ENCODE measurements at regions not wholly inside any gene's neighbourhood (a gene's known extent, or its start where the extent isn't known, plus 50 kb on each side); places are given as distances from the start of the nearest gene placed in this dataset.

- H3K27me3 Mint-ChIP-seq (ENCODE audit: low read depth): no peaks in the 10 kb centered on the region
- no peak overlapping the region for H3K27ac Mint-ChIP-seq
- no peak for ATAC-seq
- TF ChIP-seq NFE2L1 (CRISPR knock-in tag; IDR thresholded peaks at IDR 0.05) (no peak), GABPB1 (CRISPR knock-in tag; IDR thresholded peaks at IDR 0.05) (peak; percentile 81)
- ChIA-PET POLR2A (no interaction called here), CTCF (no interaction called here)
- H3K9me3 Mint-ChIP-seq: no peaks in the 10 kb centered on the region; the same call in 1 of the 2 replicates
- H3K36me3 Mint-ChIP-seq: no peaks in the 10 kb centered on the region
- no peak overlapping the region for H3K4me3 Mint-ChIP-seq
- peaks cover 10% of the 10 kb centered on the region for H3K4me1 Mint-ChIP-seq
- no peak for DNase-seq (ENCODE audit: low spot score)
Measured at GRCh38 chr17:62188713-62189112, 123.6 kb upstream of the MED13 start.

- Mint-ChIP-seq H3K27ac (no peak overlapping the region), H3K4me1 (peaks cover 10% of the 10 kb centered on the region), H3K27me3 (ENCODE audit: low read depth) (no peaks in the 10 kb centered on the region), H3K4me3 (no peak overlapping the region), H3K9me3 (no peaks in the 10 kb centered on the region; the same call in 1 of the 2 replicates), H3K36me3 (no peaks in the 10 kb centered on the region)
- ATAC-seq (no peak), DNase-seq (ENCODE audit: low spot score) (no peak)
- TF ChIP-seq ZBTB21 (CRISPR knock-in tag; IDR thresholded peaks at IDR 0.05; ENCODE audit: borderline replicate concordance) (no peak), MYBL2 (CRISPR knock-in tag; IDR thresholded peaks at IDR 0.05) (no peak), TEAD4 (CRISPR knock-in tag; IDR thresholded peaks at IDR 0.05) (no peak), KAT7 (CRISPR knock-in tag; IDR thresholded peaks at IDR 0.05; ENCODE audit: borderline replicate concordance) (no peak), MXD4 (CRISPR knock-in tag; IDR thresholded peaks at IDR 0.05; ENCODE audit: borderline replicate concordance) (no peak), ZNF121 (CRISPR knock-in tag; IDR thresholded peaks at IDR 0.05) (no peak), E2F1 (CRISPR knock-in tag; IDR thresholded peaks at IDR 0.05) (no peak), CREM (CRISPR knock-in tag; IDR thresholded peaks at IDR 0.05) (no peak), ELF4 (CRISPR knock-in tag; IDR thresholded peaks at IDR 0.05; ENCODE audit: low read depth) (no peak), ZSCAN18 (CRISPR knock-in tag; IDR thresholded peaks at IDR 0.05) (no peak), GRHL2 (CRISPR knock-in tag; IDR thresholded peaks at IDR 0.05; ENCODE audit: insufficient replicate concordance, severe bottlenecking) (no peak), NR3C1 (CRISPR knock-in tag; conservative IDR thresholded peaks at IDR 0.05; ENCODE audit: low read depth) (no peak), USF2 (CRISPR knock-in tag; IDR thresholded peaks at IDR 0.05) (no peak), GABPB1 (CRISPR knock-in tag; IDR thresholded peaks at IDR 0.05) (no peak), JUN (CRISPR knock-in tag; IDR thresholded peaks at IDR 0.05) (no peak)
- TF ChIP-seq, protein P1, sequence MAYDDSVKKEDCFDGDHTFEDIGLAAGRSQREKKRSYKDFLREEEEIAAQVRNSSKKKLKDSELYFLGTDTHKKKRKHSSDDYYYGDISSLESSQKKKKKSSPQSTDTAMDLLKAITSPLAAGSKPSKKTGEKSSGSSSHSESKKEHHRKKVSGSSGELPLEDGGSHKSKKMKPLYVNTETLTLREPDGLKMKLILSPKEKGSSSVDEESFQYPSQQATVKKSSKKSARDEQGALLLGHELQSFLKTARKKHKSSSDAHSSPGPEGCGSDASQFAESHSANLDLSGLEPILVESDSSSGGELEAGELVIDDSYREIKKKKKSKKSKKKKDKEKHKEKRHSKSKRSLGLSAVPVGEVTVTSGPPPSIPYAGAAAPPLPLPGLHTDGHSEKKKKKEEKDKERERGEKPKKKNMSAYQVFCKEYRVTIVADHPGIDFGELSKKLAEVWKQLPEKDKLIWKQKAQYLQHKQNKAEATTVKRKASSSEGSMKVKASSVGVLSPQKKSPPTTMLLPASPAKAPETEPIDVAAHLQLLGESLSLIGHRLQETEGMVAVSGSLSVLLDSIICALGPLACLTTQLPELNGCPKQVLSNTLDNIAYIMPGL (CRISPR knock-in tag; IDR thresholded peaks at IDR 0.05): no peak
- TF ChIP-seq, protein P2, sequence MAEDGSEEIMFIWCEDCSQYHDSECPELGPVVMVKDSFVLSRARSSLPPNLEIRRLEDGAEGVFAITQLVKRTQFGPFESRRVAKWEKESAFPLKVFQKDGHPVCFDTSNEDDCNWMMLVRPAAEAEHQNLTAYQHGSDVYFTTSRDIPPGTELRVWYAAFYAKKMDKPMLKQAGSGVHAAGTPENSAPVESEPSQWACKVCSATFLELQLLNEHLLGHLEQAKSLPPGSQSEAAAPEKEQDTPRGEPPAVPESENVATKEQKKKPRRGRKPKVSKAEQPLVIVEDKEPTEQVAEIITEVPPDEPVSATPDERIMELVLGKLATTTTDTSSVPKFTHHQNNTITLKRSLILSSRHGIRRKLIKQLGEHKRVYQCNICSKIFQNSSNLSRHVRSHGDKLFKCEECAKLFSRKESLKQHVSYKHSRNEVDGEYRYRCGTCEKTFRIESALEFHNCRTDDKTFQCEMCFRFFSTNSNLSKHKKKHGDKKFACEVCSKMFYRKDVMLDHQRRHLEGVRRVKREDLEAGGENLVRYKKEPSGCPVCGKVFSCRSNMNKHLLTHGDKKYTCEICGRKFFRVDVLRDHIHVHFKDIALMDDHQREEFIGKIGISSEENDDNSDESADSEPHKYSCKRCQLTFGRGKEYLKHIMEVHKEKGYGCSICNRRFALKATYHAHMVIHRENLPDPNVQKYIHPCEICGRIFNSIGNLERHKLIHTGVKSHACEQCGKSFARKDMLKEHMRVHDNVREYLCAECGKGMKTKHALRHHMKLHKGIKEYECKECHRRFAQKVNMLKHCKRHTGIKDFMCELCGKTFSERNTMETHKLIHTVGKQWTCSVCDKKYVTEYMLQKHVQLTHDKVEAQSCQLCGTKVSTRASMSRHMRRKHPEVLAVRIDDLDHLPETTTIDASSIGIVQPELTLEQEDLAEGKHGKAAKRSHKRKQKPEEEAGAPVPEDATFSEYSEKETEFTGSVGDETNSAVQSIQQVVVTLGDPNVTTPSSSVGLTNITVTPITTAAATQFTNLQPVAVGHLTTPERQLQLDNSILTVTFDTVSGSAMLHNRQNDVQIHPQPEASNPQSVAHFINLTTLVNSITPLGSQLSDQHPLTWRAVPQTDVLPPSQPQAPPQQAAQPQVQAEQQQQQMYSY (CRISPR knock-in tag; IDR thresholded peaks at IDR 0.05): no peak
- TF ChIP-seq, protein P3, sequence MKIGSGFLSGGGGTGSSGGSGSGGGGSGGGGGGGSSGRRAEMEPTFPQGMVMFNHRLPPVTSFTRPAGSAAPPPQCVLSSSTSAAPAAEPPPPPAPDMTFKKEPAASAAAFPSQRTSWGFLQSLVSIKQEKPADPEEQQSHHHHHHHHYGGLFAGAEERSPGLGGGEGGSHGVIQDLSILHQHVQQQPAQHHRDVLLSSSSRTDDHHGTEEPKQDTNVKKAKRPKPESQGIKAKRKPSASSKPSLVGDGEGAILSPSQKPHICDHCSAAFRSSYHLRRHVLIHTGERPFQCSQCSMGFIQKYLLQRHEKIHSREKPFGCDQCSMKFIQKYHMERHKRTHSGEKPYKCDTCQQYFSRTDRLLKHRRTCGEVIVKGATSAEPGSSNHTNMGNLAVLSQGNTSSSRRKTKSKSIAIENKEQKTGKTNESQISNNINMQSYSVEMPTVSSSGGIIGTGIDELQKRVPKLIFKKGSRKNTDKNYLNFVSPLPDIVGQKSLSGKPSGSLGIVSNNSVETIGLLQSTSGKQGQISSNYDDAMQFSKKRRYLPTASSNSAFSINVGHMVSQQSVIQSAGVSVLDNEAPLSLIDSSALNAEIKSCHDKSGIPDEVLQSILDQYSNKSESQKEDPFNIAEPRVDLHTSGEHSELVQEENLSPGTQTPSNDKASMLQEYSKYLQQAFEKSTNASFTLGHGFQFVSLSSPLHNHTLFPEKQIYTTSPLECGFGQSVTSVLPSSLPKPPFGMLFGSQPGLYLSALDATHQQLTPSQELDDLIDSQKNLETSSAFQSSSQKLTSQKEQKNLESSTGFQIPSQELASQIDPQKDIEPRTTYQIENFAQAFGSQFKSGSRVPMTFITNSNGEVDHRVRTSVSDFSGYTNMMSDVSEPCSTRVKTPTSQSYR (CRISPR knock-in tag; IDR thresholded peaks at IDR 0.05): no peak
- TF ChIP-seq, protein P4, sequence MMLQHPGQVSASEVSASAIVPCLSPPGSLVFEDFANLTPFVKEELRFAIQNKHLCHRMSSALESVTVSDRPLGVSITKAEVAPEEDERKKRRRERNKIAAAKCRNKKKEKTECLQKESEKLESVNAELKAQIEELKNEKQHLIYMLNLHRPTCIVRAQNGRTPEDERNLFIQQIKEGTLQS (CRISPR knock-in tag; conservative IDR thresholded peaks at IDR 0.05): no peak
- TF ChIP-seq, protein P5, sequence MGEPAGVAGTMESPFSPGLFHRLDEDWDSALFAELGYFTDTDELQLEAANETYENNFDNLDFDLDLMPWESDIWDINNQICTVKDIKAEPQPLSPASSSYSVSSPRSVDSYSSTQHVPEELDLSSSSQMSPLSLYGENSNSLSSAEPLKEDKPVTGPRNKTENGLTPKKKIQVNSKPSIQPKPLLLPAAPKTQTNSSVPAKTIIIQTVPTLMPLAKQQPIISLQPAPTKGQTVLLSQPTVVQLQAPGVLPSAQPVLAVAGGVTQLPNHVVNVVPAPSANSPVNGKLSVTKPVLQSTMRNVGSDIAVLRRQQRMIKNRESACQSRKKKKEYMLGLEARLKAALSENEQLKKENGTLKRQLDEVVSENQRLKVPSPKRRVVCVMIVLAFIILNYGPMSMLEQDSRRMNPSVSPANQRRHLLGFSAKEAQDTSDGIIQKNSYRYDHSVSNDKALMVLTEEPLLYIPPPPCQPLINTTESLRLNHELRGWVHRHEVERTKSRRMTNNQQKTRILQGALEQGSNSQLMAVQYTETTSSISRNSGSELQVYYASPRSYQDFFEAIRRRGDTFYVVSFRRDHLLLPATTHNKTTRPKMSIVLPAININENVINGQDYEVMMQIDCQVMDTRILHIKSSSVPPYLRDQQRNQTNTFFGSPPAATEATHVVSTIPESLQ (CRISPR knock-in tag; IDR thresholded peaks at IDR 0.05): no peak
- CTCF ChIA-PET: no interaction called here
- POLR2A ChIA-PET: no interaction called here
Measured at GRCh38 chr17:62187681-62188080, 122.6 kb upstream of the MED13 start.

All from WTC11 (cell line).